ENCODE measurements at regions not wholly inside any gene's neighbourhood (a gene's known extent, or its start where the extent isn't known, plus 50 kb on each side); places are given as distances from the start of the nearest gene placed in this dataset.

DNA sequence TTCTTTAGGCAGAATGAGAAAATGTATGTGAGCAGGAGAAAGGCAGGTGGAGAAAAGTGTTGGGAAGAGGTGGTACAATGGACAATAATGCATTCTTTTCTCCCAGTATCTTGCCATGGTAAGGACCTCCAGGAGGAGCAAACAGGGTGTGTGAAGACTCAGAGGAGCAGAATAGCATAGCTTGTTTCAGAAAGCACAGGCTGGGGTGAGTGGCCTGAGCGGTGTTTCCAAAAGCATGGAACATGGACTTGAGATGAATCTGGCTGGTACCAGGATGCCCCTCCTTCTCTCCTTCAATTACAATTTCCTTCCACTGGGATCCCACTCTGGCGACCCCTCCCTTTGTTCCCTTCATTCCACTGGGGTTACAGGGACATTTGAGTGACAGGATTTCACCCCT, 123.4 kb upstream of the TNR start:
- no peak overlapping the region for H3K4me3 ChIP-seq (ENCODE audit: low read length)
- DNase-seq (ENCODE audit: low read depth): no peak
- TF ChIP-seq CTCF (conservative IDR thresholded peaks at IDR 0.05; ENCODE audit: low read depth, low read length): no peak

GRCh38 chr1:175865041-175865766, 121.8 kb upstream of the TNR start:
- TF ChIP-seq CTCF (conservative IDR thresholded peaks at IDR 0.05; ENCODE audit: low read depth, low read length): no peak
- H3K4me3 ChIP-seq (ENCODE audit: low read length): no peak overlapping the region
- DNase-seq (ENCODE audit: low read depth): no peak

DNA sequence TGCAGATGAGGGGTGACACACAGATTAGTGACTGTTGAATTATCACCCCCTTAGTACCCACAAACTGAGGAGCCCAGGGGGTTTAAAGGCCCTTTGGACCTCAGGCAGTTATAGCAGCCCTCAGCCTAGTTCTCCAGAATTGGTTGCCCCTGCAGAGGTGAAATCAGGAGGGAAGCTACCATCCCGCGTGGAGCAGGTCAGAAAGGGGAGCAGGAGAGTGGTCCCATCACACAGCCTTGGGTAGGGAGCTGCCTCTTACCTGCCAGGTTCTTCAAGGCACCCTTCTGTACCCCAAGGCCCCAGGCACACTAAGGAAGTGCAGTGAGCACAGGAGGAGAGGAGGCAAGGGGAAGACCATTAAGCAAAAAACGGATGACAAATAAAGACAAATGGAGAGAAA, 121.2 kb upstream of the TNR start:
- no peak overlapping the region for H3K4me3 ChIP-seq (ENCODE audit: low read length)
- no peak for TF ChIP-seq CTCF (conservative IDR thresholded peaks at IDR 0.05; ENCODE audit: low read depth, low read length)
- no peak for DNase-seq (ENCODE audit: low read depth)

- no peak overlapping the region for H3K4me3 ChIP-seq (ENCODE audit: low read length)
- TF ChIP-seq CTCF (conservative IDR thresholded peaks at IDR 0.05; ENCODE audit: low read depth, low read length): no peak
- no peak for DNase-seq (ENCODE audit: low read depth)
Observed at GRCh38 chr1:175864183-175864582, 120.8 kb upstream of the TNR start.

- no peak for DNase-seq (ENCODE audit: low read depth)
- H3K4me3 ChIP-seq (ENCODE audit: low read length): no peak overlapping the region
- no peak for TF ChIP-seq CTCF (conservative IDR thresholded peaks at IDR 0.05; ENCODE audit: low read depth, low read length)
Observed at GRCh38 chr1:175863299-175864050, 120.1 kb upstream of the TNR start.

- DNase-seq (ENCODE audit: low read depth): no peak
Observed at GRCh38 chr1:175862408-175862807, 119.0 kb upstream of the TNR start.

More at GRCh38 chr1:175862408-175862807, 119.0 kb upstream of the TNR start:
- H3K4me3 ChIP-seq (ENCODE audit: low read length): no peak overlapping the region
- TF ChIP-seq CTCF (conservative IDR thresholded peaks at IDR 0.05; ENCODE audit: low read depth, low read length): no peak
